ENCODE measurements at regions not wholly inside any gene's neighbourhood (a gene's known extent, or its start where the extent isn't known, plus 50 kb on each side); places are given as distances from the start of the nearest gene placed in this dataset.

DNA sequence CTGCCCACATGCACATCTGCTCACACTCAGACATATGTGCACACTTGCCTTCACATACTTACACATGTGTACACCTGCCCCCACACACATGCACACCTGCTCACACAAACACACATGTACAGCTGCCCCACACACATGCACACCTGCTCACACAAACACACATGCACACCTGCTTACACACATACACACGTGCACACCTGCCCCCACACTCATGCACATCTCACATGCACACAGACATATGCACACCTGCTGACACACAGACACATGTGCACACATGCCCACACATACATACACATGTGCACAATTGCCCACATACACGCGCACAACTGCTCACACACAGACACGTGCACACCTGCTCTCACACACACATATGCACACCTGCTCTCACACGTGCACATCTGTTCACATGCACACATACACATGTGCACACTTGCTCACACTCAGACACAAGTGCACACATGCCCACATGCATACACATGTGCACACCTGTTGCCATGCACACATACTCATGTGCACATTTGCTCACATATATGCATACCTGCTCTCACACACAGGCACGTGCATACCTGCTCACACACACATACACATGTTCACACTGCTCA lies 147.8 kb upstream of the FOXD4L5 start:
- no peak for TF ChIP-seq RAD21 (IDR thresholded peaks at IDR 0.05; ENCODE audit: low read depth)
- no peak for TF ChIP-seq EGR1 (IDR thresholded peaks at IDR 0.05; ENCODE audit: low read depth)
- TF ChIP-seq, protein P1, sequence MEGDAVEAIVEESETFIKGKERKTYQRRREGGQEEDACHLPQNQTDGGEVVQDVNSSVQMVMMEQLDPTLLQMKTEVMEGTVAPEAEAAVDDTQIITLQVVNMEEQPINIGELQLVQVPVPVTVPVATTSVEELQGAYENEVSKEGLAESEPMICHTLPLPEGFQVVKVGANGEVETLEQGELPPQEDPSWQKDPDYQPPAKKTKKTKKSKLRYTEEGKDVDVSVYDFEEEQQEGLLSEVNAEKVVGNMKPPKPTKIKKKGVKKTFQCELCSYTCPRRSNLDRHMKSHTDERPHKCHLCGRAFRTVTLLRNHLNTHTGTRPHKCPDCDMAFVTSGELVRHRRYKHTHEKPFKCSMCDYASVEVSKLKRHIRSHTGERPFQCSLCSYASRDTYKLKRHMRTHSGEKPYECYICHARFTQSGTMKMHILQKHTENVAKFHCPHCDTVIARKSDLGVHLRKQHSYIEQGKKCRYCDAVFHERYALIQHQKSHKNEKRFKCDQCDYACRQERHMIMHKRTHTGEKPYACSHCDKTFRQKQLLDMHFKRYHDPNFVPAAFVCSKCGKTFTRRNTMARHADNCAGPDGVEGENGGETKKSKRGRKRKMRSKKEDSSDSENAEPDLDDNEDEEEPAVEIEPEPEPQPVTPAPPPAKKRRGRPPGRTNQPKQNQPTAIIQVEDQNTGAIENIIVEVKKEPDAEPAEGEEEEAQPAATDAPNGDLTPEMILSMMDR (IDR thresholded peaks at IDR 0.05 in 2 of 3, conservative IDR thresholded peaks at IDR 0.05 in 1 of 3; ENCODE audit: borderline replicate concordance in 1 of 3, insufficient read depth in 1 of 3, low read depth in 2 of 3, low read length in 2 of 3): no peak
- no peak for TF ChIP-seq FOSL1 (IDR thresholded peaks at IDR 0.05; ENCODE audit: low read depth)
- no peak for TF ChIP-seq SP1 (IDR thresholded peaks at IDR 0.05; ENCODE audit: low read depth)
- no peak for TF ChIP-seq POLR2AphosphoS5 (IDR thresholded peaks at IDR 0.05; ENCODE audit: low read depth, low read length)
- no peak for TF ChIP-seq POLR2A (IDR thresholded peaks at IDR 0.05; ENCODE audit: borderline replicate concordance, extremely low read depth, insufficient read depth, insufficient read length)
- no peak for TF ChIP-seq EZH2 (IDR thresholded peaks at IDR 0.05)
- no peak for TF ChIP-seq ELF1 (IDR thresholded peaks at IDR 0.05; ENCODE audit: borderline replicate concordance, low read depth)
